Keratinocyte (primary cell): ENCODE measurements at regions not wholly inside any gene's neighbourhood (a gene's known extent, or its start where the extent isn't known, plus 50 kb on each side); places are given as distances from the start of the nearest gene placed in this dataset.

Experiments
- DNase-seq: peaks from one replicate; pipeline ENCODE4 v3.0.0-alpha.2; 2011; ENCODE audit warnings: low read depth, missing footprints, low spot score
- FAIRE-seq: peaks from 2 replicates; lab custom pipeline; 2011; peaks lifted over from hg19 to GRCh38; lab: Jason Lieb, UNC
- H2AFZ ChIP-seq: 2 replicates; pipeline ENCODE4 v1.6.0; 2012; ENCODE audit warnings: low read length, control low read depth, inconsistent platforms; ENCODE audit not compliant: control insufficient read depth
- H3K27ac ChIP-seq: 2 replicates; pipeline ENCODE4 v1.5.1; 2011; ENCODE audit warnings: low read length; ENCODE audit not compliant: control insufficient read depth, insufficient read depth
- H3K27me3 ChIP-seq: 3 replicates; pipeline ENCODE4 v1.6.0; 2011; ENCODE audit warnings: low read length; ENCODE audit not compliant: control insufficient read depth, insufficient read depth; ENCODE audit errors: extremely low read depth
- H3K36me3 ChIP-seq, 2 experiments: 2 replicates in 1 of 2; 3 replicates in 1 of 2; pipeline ENCODE4 v1.5.1; 2011; ENCODE audit warnings: low read length in 2 of 2, mild to moderate bottlenecking in 1 of 2; ENCODE audit not compliant: control insufficient read depth in 2 of 2, insufficient read depth in 2 of 2; ENCODE audit errors: extremely low read depth in 1 of 2
- H3K4me1 ChIP-seq: 3 replicates; pipeline ENCODE4 v1.5.1; 2011; ENCODE audit warnings: low read length; ENCODE audit not compliant: control insufficient read depth, insufficient read depth; ENCODE audit errors: extremely low read depth
- H3K4me2 ChIP-seq: 3 replicates; pipeline ENCODE4 v1.6.0; 2011; ENCODE audit warnings: low read depth, low read length; ENCODE audit not compliant: control insufficient read depth, insufficient read depth; ENCODE audit errors: extremely low read depth
- H3K4me3 ChIP-seq, 3 experiments: fragments of 200-600 bp in 1 of 3; sonication (generic) in 1 of 3; 2 replicates in 2 of 3; 3 replicates in 1 of 3; pipeline ENCODE4 v1.5.1; 2011 to 2016; ENCODE audit warnings: low read length in 3 of 3, mild to moderate bottlenecking in 3 of 3, control low read depth in 2 of 3, inconsistent platforms in 1 of 3, low read depth in 1 of 3, mixed read lengths in 1 of 3, mixed run types in 1 of 3, moderate library complexity in 1 of 3; ENCODE audit not compliant: control insufficient read depth in 2 of 3, insufficient read depth in 2 of 3; ENCODE audit errors: extremely low read depth in 1 of 3
- H3K79me2 ChIP-seq: 2 replicates; pipeline ENCODE4 v1.6.0; 2012; ENCODE audit warnings: low read length; ENCODE audit not compliant: control insufficient read depth, insufficient read depth
- H3K9ac ChIP-seq: 3 replicates; pipeline ENCODE4 v1.6.0; 2011; ENCODE audit warnings: low read length; ENCODE audit not compliant: control insufficient read depth, insufficient read depth; ENCODE audit errors: extremely low read depth
- H3K9me1 ChIP-seq: 3 replicates; pipeline ENCODE4 v1.6.0; 2011; ENCODE audit warnings: low read length; ENCODE audit not compliant: control insufficient read depth, insufficient read depth; ENCODE audit errors: extremely low read depth
- H3K9me3 ChIP-seq: 2 replicates; pipeline ENCODE4 v1.5.1; 2012; ENCODE audit warnings: low read depth, low read length; ENCODE audit not compliant: control insufficient read depth
- H4K20me1 ChIP-seq: 3 replicates; pipeline ENCODE4 v1.6.0; 2011; ENCODE audit warnings: low read length; ENCODE audit not compliant: control insufficient read depth, insufficient read depth; ENCODE audit errors: extremely low read depth
- CTCF ChIP-seq, 3 experiments: IDR thresholded peaks in 1 of 3; conservative IDR thresholded peaks in 1 of 3; optimal IDR thresholded peaks in 1 of 3; 2 replicates in 2 of 3; 3 replicates in 1 of 3; pipeline versions ENCODE3 to v1.5.1; 2011; ENCODE audit warnings: low read length in 3 of 3, mild to moderate bottlenecking in 3 of 3, moderate library complexity in 2 of 3, control low read depth in 1 of 3, inconsistent platforms in 1 of 3; ENCODE audit not compliant: insufficient read depth in 2 of 3; ENCODE audit errors: extremely low read depth in 1 of 3
- EZH2 ChIP-seq: IDR thresholded peaks from one replicate; pipeline ENCODE4 v1.6.1; 2012; ENCODE audit warnings: inconsistent platforms, mild to moderate bottlenecking, low read length, moderate library complexity
- dilution Hi-C: fragments of 300-500 bp; cut with MboI; formaldehyde crosslinking; loops from one replicate; pipeline ENCODE4 v1.7.0; 2020; ENCODE audit warnings: low sequenced_read_pairs; ENCODE audit not compliant: extremely low pct_ligation_motif_present

- no peak for DNase-seq
- no peaks in the 10 kb centered on the region for H3K27me3 ChIP-seq
- dilution Hi-C loops = no loop called here
- H3K9ac ChIP-seq = no peak overlapping the region
- H3K36me3 ChIP-seq = no peaks in the 10 kb centered on the region
- H4K20me1 ChIP-seq = no peaks in the 10 kb centered on the region
- H3K79me2 ChIP-seq = no peaks in the 10 kb centered on the region
- TF ChIP-seq CTCF (optimal IDR thresholded peaks at IDR 0.05 in 1 of 3, IDR thresholded peaks at IDR 0.05 in 1 of 3, conservative IDR thresholded peaks at IDR 0.05 in 1 of 3; ENCODE audit: extremely low read depth in 1 of 3, insufficient read depth in 2 of 3, low read length in 3 of 3) (no peak), EZH2 (no peak)
- H3K4me3 ChIP-seq = no peak overlapping the region
- H3K4me1 ChIP-seq = no peaks in the 10 kb centered on the region
- H3K4me2 ChIP-seq = no peak overlapping the region
- H3K9me1 ChIP-seq = no peaks in the 10 kb centered on the region
- H3K27ac ChIP-seq = no peak overlapping the region
- FAIRE-seq = no peak
- no peaks in the 10 kb centered on the region for H3K9me3 ChIP-seq
- H2AFZ ChIP-seq = no peak overlapping the region
These were observed 138.2 kb upstream of the CLEC14A start for GRCh38 chr14:38394064-38394463.

GRCh38 chr14:38391334-38391733 lies 135.4 kb upstream of the CLEC14A start:
- Histone ChIP-seq H3K27ac (no peak overlapping the region), H3K4me1 (no peaks in the 10 kb centered on the region), H3K79me2 (no peaks in the 10 kb centered on the region), H3K4me2 (no peak overlapping the region), H3K4me3 (no peak overlapping the region), H3K9me1 (no peaks in the 10 kb centered on the region), H3K9ac (no peak overlapping the region), H3K9me3 (no peaks in the 10 kb centered on the region), H2AFZ (no peak overlapping the region), H3K36me3 (no peaks in the 10 kb centered on the region), H3K27me3 (no peaks in the 10 kb centered on the region), H4K20me1 (no peaks in the 10 kb centered on the region)
- no peak for TF ChIP-seq EZH2
- TF ChIP-seq CTCF (optimal IDR thresholded peaks at IDR 0.05 in 1 of 3, IDR thresholded peaks at IDR 0.05 in 1 of 3, conservative IDR thresholded peaks at IDR 0.05 in 1 of 3; ENCODE audit: extremely low read depth in 1 of 3, insufficient read depth in 2 of 3, low read length in 3 of 3) = no peak
- FAIRE-seq = no peak
- dilution Hi-C loops = no loop called here
- no peak for DNase-seq
